NCI-H748 (cell line): ENCODE measurements at regions not wholly inside any gene's neighbourhood (a gene's known extent, or its start where the extent isn't known, plus 50 kb on each side); places are given as distances from the start of the nearest gene placed in this dataset.
A peak's percentile ranks its signal among the peaks of the same experiment; 100 is the strongest.
"Not testable (repeated sequence)": the region's sequence is repeated elsewhere in the genome, so short reads cannot be mapped to it uniquely, and the experiment has no call there.

ENCODE experiments used
- DNase-seq: peaks from one replicate; lab custom pipeline; 2025; ENCODE audit not compliant: unreplicated experiment; lab: John Stamatoyannopoulos, UW

DNA sequence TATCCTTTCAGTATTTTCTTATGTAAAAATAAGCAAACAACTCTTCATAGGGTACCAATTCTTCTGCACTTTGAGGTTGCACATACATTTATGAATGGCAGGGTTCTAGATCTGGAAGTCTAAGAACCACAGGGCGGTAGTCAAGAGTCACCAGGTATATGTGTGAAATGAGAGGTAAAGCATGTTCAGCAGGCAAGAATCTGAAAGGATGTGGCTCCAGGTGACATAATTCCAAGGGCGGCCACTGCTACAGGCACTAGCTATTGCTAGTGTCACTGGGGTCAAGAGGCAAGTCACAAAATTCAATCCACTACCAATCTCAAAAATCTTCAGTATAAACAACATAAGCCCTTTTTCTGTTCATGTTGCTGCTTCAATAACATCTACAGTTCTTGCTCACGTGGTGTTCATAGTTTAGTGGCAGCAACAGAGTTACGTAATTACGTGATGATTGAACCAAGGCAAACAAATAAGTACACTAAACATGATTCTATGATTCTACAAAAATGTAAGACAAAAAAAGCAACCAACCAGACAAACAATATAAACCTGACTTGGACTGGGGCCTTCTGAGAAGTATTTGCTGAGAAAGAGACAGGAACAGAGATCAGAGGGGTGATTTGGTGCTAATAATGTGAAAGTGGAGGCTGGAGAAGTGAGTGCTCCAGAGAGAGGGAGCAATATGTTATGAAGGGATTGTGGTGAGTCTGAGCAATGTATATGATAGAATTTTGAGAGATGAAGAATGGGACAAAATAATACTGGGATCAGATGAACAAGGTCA lies 101.7 kb downstream of the NAA11 start:
- no peak for DNase-seq

DNA sequence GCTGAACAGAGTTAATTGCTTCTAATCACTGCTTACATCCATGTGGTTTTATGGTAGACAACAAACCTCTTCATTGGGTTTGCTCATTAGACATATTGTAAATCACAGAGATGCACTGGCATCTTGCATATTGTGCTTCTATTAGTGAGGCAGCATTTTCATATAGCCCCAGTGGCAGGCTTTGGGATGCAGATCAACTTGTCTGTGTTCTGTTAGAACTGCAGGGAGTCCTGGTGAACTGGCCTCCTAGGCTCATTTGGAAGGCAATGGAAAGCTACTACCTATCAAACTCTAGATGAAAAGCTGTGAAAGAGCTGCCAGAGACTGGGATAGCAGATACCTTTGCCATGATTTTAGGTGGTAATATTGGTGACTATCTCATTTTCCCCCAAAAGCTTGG lies 108.8 kb downstream of the NAA11 start:
- no peak for DNase-seq

DNA sequence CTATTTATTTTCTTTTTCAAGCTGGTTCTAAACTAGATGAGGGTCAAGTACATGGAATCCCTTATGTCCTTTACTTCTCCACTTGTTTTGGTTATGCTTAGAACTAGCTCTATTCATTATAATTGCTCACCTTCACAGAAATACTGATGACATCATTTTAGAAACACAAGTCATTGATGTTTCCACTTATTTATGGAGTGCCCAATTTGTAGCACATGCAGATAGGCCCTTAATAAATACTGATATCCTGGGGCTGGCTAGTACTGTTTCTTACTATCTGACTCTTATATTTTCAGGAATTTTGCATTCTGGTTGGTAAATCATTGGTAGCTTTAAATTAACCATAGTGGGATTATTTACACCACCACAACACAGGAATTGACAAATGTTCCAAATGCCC lies 112.2 kb downstream of the NAA11 start:
- no peak for DNase-seq

DNA sequence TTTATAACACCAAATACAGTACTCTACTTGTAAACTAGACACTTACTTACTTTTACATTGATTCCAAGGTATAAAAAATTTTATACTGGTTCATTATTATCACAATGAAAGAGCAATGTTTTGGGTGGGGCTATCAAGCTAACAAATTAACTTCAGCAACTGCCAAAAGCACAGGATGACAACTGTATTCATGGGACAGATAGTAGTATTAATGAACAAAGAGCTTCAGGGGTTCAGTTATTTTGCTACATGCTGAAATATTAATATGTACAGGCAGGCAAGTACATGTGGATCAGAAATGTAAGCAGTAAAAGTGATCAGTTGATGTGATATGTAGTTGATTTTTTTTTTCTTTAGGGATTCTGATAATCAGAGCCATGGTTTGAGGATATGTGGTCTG lies 112.9 kb downstream of the NAA11 start:
- no peak for DNase-seq

DNA sequence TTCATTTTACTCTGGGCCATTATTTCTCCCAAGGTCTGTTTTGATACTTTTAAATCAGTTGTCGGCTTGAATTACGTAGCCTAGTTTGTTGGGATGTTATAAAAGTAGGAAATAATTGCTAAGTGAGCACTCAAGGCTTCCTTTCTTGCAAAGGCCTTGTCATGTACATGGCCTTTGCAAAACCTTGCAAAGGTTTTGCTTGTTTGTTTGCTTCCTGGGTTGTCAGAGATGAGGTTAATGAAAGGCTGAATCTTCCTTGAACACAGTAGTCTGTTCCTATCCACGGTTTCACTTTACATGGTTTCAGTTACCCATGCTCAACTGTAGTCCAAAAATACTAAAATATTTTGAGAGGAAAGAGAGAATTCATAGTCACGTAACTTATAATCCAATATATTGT lies 113.5 kb downstream of the NAA11 start:
- DNase-seq, result no peak

DNA sequence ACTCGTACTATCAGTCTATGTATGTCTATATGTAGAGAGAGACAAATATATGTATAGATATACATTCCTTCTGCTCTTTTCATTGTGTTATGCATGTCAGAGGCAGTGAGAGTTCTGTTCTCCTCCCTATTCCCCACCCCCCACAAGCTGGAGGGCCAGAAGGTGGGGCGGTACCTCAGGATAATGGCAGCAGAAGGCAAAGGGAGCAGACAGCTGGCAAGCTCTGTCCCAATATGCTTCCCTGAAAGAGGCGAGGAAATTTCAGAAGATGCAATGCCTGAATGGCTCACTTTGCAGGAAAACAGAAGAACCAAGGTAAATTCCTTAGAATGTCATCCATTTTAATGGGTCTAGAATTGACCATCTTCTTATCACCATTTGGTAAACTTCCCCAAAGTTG lies 114.4 kb downstream of the NAA11 start:
- DNase-seq, result peak; percentile 26

DNA sequence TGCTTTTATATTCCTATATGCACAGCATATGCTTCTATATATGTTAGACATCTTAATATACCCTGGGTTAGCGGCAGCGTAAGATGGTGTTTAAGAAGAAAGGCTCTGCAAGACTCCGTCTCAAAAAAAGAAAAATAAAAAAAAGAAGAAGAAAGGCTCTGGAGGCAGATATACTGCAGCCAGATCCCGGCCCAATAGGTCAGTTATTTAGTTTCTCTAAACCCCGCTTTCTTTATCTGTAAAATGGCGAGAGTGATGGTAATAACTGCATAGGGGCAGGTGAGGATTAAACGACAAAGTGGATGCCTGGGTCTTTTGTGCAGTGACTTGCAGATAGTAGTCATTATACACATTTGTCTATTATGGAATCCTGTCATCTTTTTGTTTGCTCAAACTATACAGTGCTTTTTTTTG lies 115.2 kb downstream of the NAA11 start:
- DNase-seq, result peak; percentile 15

DNA sequence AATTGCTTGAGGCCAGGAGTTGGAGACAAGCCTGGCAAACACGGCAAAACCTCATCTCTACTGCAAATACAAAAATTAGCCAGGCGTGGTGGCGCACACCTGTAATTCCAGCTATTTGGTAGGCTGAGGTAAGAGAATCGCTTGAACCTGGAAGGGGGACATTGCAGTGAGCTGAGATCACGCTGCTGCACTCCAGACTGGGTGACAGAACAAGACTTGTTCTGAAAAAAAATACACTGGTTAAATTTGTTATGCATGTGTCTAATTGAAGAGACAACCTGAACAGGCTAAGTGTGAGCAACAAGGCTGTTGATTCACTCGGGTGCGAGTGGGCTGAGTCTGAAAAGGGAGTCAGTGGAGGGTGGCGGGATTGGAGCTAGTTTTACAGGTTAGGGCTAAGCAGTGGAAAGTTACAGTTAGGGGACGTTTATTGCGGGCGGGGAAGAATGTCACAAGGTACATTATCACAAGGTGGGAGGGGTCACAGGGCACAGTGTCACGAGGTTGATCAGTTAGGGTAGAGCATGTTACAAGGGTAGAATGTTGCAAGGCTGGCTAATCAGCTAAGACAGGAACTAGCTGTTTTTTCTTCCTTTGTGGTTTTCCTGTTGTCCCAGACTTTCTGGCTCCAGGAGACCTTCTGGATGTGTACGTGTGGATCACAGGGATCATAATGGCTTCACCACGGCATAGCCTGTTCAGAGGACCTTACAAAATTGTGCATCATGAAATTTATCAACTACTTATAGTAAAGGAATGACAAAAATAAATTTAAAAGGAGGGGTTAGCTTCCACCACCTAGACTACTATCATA lies 115.8 kb downstream of the NAA11 start:
- peak; percentile 21 for DNase-seq

DNA sequence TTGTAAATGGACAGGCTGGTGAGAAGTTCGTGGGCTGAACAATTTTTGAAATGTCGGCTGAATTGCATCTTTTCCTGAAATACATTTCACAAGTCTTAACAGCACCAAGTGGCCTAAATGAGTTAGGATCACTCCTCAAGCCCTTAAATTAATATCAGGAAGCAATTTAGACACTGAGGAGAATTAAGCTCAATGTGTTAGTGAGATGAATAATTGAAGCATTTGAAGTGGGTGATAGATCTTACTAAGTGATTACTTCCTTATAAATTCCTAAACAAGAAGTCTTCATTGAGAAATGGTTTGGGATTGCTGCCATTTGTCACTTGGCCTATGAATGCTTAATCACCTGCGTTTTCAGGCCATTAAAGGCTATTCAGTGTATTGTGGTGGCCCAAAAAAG lies 116.8 kb downstream of the NAA11 start:
- no peak for DNase-seq

DNA sequence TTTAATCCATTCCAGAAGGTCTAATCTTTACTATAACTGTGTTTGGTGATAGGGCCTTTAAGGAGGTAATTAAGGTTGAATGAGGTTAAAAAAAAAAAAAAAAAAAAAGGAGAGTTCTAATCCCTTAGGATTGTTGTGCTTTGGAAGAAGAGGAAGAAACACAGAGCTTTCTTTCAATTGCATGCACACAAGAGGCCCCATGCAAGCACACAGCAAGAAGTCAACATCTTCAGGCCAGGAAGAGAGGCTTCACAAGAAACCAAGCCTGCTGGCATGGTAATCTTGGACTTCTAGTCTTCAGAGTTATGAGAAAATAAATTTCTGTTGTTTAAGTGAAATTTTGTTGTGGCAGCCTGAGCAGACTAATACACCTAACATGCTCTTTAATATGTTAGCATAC lies 118.6 kb downstream of the NAA11 start:
- DNase-seq, result no peak

DNA sequence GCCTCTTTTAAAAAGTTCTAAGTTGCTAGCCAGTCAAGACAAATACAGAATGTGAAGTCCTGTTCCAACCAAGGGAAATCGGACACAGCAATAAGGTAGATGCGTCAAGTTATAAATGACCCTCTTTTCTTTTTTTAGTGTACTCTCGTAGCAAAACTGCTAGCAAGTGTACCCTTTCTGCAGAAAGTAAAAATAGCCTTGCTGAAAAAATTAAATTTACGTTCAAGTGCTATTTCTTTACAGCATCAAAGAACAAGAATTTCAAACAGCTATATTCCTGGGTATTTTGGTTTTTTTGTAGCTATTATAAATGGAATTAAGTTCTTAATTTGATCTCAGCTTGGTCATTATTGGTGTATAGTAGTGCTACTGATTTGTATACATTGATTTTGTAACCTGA lies 119.2 kb downstream of the NAA11 start:
- DNase-seq, result no peak

DNA sequence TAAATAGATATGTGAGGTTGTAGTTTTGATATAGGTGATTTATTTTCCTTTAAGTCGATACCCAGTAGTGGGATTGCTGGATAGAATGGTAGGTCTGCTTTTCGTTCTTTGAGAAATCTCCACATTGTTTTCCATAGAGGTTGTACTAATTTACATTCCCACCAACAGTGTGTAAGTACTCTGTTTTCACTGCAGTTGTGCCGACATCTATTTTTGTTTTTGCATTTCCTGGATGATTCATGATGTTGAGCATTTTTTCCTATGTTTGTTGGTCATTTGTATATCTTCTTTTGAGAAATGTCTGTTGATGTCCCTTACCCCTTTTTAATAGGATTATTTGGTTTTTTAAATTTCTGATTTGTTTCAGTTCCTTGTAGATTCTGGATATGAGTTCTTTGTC lies 120.7 kb downstream of the NAA11 start:
- no peak for DNase-seq

DNA sequence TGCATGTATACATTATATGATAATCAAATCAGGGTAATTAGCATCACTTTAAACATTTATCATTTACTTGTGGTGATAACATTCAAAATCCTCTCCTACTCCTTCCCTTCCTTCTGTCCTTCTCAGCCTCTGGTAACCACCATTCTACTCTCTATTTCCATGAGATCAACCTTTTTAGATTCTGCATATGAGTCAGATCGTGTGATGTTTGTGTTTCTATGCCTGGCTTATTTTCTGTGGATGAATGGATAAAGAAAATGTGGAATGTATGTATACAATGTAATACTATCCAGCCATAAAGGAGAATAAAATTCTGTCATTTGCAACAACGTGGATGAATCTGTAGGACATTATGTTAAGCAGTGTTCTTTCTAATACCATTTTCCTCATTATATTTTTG lies 123.9 kb downstream of the NAA11 start:
- DNase-seq, result peak; percentile 8

DNA sequence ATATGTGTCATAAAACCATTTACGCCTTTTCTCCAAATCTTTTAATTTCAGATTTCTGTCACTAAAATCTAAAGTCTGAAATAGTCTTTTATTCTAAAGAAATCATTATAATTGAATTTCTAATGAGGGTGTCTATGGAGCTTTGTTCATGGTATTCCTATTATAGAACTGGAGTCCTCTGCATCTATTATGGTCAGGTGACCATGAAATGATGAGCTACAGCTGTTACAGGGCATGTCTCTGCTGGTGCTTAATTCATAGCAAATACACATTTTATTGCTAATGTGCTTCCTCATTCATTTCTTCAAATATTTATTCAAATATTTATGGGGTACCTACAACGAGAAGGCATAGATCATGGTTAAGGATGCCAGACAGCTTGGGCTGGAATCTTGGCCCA lies 126.1 kb downstream of the NAA11 start:
- DNase-seq, result peak; percentile 85

DNA sequence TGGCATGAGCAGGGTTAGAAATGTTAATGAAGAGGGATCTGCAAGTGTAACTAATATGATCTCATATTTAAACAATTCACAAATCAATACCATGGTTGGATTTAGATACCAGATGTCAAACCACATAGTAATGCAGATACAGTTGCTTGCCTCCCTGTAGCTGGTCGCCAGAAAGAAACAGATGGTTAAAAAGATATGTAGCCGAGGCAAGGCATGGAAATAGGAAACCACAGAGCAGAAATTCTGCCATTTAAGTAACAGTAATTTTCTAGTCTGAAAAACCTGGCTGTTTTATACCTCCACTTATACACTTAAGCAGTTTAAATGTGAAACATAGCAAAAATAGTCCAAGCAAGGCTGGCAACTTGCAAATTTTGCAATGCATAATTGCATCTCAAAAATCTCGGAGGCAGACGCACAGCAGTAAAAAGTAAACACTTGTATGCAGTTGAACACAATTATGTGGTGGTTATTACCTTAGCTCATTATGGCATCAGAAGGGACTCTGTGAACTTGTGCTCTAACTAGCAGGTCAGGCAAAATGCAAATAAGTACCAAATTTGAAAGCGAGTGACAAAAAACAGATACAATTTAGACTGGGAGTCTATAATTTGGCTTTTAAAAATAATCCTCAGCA lies 126.8 kb downstream of the NAA11 start:
- DNase-seq, result peak; percentile 93

DNA sequence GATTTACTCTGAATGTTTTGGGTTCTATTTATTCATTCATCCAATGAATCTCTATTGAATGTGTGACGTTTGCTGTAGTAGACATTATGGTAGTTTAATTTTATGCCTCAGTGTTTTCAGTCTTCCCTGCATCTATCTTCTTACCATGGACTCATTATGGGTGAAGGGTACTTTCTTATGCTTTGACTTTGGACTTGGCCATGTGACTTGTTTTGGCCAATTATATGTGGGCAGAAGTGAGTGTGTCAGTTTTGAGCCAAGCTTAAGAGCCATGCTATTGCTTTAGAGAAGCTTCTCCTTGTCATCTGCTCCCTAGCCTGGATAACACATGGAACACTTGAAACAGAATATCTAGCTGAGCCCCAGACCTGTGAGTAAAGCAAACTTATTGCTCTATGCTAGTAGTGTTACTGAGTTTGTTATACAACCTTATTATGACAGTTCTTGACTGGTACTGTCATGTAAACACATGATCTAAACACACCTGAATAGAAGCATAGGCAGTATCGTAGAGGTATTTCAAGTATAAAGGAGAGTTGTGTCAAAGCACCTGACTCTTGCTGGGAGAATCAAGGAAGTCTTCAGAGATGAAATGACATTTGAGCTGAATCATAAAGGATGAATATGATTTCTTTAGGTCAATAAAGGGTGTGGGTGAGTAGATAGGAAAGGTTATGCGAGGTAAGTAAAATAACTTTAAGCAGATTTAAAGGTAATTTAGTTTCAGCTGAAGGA lies 128.4 kb downstream of the NAA11 start:
- DNase-seq, result no peak

DNA sequence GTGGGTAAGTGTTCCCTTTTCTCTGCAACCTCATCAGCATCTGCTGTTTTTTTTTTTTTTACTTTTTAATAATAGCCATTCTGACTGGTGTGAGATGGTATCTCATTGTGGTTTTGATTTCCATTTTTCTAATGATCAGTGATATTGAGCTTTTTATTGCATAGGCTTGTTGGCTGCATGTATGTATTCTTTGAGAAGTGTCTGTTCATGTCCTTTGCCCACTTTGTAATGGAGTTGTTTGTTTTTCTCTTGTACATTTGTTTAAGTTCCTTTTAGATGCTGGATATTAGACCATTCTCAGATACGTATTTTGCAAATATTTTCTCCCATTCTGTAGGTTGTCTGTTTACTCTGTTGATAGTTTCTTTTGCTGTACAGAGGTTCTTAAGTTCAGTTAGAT lies 134.6 kb downstream of the NAA11 start:
- DNase-seq, result not testable (repeated sequence)

DNA sequence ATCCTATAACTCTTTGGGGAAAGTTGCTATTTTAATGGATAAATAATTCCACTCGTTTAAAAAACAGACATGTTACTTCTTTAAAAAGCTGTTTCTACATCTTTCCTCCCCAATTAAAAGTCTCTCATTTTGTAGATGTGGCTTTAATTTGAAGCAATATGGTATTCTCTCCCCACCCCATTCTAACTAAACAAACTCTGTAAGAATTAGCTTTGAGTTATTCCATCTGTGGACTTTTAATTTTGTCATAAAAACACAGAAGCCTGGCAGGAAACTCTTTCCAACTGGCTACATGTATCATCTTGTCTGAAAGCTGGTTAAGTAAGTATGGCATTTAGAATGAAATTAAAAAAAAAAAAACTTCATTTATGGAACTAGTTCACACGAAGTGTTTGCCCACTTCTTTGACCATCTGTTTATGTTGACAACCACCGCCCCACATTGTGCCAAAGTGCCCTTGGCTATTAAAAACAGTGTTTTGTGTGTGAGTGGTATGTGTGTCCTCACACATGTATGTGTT lies 140.3 kb downstream of the NAA11 start:
- DNase-seq, result peak; percentile 48

DNA sequence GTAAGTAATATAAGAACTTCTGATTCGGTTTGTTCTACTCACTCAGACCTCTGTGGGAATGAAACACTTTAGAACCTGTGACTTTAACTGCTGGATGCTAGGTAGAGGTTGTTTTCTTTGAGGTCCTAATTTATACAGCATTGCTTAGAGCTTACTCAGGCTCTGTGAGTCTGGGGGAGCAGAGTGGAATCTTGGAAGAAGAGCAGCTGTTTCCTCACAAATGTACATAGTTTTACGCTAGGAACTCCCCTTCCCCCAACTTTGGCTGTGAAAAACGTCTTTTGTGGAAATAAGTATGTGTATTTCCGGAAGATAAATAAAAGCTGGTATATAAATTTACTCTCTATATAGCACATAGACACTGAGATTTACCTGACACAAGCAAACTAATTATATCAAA lies 141.4 kb downstream of the NAA11 start:
- no peak for DNase-seq

DNA sequence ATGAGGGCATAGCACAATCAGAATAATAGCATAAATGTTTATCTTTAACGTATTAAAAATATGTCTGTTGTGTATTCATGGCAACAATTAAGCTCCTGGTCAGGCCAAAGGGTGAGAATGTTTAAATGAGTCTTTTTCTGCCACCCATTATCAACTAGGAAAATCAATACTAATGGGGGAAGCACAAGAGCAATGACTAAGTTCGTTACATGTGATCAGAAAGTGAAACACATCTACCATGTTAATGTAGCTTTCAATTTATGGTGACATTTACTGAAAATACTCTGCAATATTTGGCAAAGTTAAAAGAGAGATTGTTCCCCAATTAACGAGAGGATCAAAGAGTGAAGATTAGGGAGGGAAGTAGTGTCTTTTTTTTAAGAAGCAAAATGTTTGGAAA lies 143.7 kb downstream of the NAA11 start:
- DNase-seq, result no peak

DNA sequence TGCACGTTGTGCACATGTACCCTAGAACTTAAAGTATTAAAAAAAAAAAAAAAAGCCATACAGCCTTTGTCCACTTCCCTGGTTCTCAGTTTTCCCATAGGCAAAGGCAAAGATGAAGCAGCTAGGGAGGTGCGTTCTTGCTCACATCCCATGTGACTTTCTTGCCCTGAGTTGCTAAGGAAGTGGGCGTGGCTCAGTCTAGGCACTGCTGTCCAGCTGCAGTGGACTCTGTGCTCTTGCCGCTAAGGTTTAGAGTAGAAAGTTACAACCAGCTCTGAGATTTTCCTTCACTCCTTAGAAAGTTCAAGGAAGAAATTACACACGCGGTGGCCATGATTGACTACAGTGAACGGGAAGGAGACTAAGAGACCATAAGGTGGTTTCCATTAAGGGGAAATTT lies 144.7 kb downstream of the NAA11 start:
- no peak for DNase-seq
